ENCODE measurements at regions not wholly inside any gene's neighbourhood (a gene's known extent, or its start where the extent isn't known, plus 50 kb on each side); places are given as distances from the start of the nearest gene placed in this dataset.

DNA sequence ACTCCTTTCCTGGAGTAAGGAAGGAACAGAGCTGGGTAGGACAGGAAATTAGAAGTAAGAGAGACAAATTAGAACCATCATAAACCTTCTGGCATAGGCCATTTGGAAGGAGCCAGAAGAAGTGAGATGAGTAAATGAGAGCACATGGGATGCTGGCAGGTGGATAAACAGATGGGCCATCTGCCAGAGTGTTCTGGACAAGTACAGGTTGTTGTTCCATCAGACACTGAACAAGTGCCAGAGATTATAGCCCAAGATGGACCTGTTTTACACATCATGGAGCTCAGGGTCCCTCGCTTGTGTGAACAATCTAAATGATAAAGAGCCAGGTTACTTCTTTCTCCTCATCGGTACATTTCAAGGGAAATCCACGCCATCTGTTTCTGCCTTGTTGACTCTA is 200.3 kb downstream of the HHIPL2 start:
- TF ChIP-seq RELA (CRISPR knock-in tag; IDR thresholded peaks at IDR 0.05; ENCODE audit: borderline replicate concordance) (no peak), ZNF671 (CRISPR knock-in tag; IDR thresholded peaks at IDR 0.05) (no peak), FOXK1 (CRISPR knock-in tag; IDR thresholded peaks at IDR 0.05) (no peak), SMAD3 (CRISPR knock-in tag; IDR thresholded peaks at IDR 0.05; ENCODE audit: borderline replicate concordance) (no peak), ZNF317 (CRISPR knock-in tag; IDR thresholded peaks at IDR 0.05; ENCODE audit: borderline replicate concordance, low read depth) (no peak), JUN (CRISPR knock-in tag; IDR thresholded peaks at IDR 0.05) (no peak)
- TF ChIP-seq, protein P1, sequence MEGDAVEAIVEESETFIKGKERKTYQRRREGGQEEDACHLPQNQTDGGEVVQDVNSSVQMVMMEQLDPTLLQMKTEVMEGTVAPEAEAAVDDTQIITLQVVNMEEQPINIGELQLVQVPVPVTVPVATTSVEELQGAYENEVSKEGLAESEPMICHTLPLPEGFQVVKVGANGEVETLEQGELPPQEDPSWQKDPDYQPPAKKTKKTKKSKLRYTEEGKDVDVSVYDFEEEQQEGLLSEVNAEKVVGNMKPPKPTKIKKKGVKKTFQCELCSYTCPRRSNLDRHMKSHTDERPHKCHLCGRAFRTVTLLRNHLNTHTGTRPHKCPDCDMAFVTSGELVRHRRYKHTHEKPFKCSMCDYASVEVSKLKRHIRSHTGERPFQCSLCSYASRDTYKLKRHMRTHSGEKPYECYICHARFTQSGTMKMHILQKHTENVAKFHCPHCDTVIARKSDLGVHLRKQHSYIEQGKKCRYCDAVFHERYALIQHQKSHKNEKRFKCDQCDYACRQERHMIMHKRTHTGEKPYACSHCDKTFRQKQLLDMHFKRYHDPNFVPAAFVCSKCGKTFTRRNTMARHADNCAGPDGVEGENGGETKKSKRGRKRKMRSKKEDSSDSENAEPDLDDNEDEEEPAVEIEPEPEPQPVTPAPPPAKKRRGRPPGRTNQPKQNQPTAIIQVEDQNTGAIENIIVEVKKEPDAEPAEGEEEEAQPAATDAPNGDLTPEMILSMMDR (IDR thresholded peaks at IDR 0.05), result no peak
- TF ChIP-seq, protein P2, sequence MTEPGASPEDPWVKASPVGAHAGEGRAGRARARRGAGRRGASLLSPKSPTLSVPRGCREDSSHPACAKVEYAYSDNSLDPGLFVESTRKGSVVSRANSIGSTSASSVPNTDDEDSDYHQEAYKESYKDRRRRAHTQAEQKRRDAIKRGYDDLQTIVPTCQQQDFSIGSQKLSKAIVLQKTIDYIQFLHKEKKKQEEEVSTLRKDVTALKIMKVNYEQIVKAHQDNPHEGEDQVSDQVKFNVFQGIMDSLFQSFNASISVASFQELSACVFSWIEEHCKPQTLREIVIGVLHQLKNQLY (CRISPR knock-in tag; IDR thresholded peaks at IDR 0.05), result no peak
- TF ChIP-seq, protein P3, sequence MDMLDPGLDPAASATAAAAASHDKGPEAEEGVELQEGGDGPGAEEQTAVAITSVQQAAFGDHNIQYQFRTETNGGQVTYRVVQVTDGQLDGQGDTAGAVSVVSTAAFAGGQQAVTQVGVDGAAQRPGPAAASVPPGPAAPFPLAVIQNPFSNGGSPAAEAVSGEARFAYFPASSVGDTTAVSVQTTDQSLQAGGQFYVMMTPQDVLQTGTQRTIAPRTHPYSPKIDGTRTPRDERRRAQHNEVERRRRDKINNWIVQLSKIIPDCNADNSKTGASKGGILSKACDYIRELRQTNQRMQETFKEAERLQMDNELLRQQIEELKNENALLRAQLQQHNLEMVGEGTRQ (CRISPR knock-in tag; IDR thresholded peaks at IDR 0.05), result no peak
- TF ChIP-seq, protein P4, sequence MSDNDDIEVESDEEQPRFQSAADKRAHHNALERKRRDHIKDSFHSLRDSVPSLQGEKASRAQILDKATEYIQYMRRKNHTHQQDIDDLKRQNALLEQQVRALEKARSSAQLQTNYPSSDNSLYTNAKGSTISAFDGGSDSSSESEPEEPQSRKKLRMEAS (CRISPR knock-in tag; IDR thresholded peaks at IDR 0.05), result no peak

Data from WTC11 (cell line).